Thyroid gland (tissue), 4 donors: ENCODE measurements at regions not wholly inside any gene's neighbourhood (a gene's known extent, or its start where the extent isn't known, plus 50 kb on each side); places are given as distances from the start of the nearest gene placed in this dataset.

Source experiments
- DNase-seq, 2 donors: peaks; one replicate each; pipeline ENCODE4 v3.0.0-alpha.2; 2019
- H3K27ac ChIP-seq, 3 donors: fragments of 200-600 bp; sonication (generic); 1 replicate in 2 of 3; 2 replicates in 1 of 3; pipeline ENCODE4 v1.5.1; 2016 to 2019; ENCODE audit warnings: mild to moderate bottlenecking in 1 of 3, moderate library complexity in 1 of 3
- H3K27me3 ChIP-seq: fragments of 200-600 bp; sonication (generic); one replicate; pipeline ENCODE4 v1.5.1; 2019
- H3K36me3 ChIP-seq, 2 donors: fragments of 200-600 bp; sonication (generic); one replicate each; pipeline ENCODE4 v1.5.1; 2016 to 2019
- H3K4me1 ChIP-seq, 2 donors: fragments of 200-600 bp; sonication (generic); one replicate each; pipeline ENCODE4 v1.5.1; 2017 to 2019
- H3K4me3 ChIP-seq, 3 donors: fragments of 200-600 bp; sonication (generic); replicated peaks in 1 of 3; 1 replicate in 2 of 3; 2 replicates in 1 of 3; pipeline ENCODE4 v1.5.1; 2016; ENCODE audit warnings: mild to moderate bottlenecking in 1 of 3
- H3K9me3 ChIP-seq: fragments of 200-600 bp; sonication (generic); one replicate; pipeline ENCODE4 v1.5.1; 2017
- POLR2A ChIP-seq, 2 donors: fragments of 450-650 bp; IDR thresholded peaks; one replicate each; pipeline ENCODE4 v1.6.1; 2017; ENCODE audit warnings: antibody characterized with exemption in 2 of 2, mild to moderate bottlenecking in 2 of 2, moderate library complexity in 1 of 2
- WGBS, 2 donors: methylation state at CpG; one replicate each; pipeline ENCODE4 v1.1.5; 2017; 5-methylcytosine and 5-hydroxymethylcytosine counted together
- intact Hi-C: fragments of 100-400 bp; cut with DNase I; formaldehyde crosslinking; loops from one replicate; pipeline ENCODE4 v1.15.1; 2023
- TF ChIP-seq, protein P1 (sequence below), 6 experiments: fragments of 200-600 bp in 3 of 6; fragments of 450-650 bp in 3 of 6; sonication (generic) in 3 of 6; IDR thresholded peaks; one replicate each; pipeline ENCODE4 v1.5.1; 2016 to 2019; ENCODE audit warnings: antibody characterized with exemption in 6 of 6, mild to moderate bottlenecking in 2 of 6, inconsistent platforms in 1 of 6, moderate library complexity in 1 of 6

DNA sequence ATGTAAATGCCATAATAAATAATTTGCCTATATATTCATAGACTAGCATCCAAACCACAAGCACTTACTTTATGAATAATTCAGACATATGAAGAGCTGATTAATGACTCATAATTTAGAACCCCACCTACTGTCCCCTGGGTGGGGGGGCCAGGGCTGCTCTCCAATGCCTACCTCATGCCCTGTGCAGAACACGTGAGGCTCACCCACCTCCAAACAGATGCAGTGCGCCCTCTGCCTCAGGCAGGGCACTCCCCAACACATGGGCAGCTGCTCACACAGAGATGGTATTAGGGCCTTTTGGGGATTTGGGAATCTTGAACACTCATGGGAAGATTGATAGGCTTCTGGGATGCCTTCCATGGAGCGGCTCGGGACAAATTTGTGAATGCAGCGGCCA lies 75.1 kb upstream of the INSIG1 start:
- no peak for DNase-seq
- 85 to 90% methylated on average over 5 of the region's 5 CpGs for WGBS, 2 donors
- TF ChIP-seq, protein P1, sequence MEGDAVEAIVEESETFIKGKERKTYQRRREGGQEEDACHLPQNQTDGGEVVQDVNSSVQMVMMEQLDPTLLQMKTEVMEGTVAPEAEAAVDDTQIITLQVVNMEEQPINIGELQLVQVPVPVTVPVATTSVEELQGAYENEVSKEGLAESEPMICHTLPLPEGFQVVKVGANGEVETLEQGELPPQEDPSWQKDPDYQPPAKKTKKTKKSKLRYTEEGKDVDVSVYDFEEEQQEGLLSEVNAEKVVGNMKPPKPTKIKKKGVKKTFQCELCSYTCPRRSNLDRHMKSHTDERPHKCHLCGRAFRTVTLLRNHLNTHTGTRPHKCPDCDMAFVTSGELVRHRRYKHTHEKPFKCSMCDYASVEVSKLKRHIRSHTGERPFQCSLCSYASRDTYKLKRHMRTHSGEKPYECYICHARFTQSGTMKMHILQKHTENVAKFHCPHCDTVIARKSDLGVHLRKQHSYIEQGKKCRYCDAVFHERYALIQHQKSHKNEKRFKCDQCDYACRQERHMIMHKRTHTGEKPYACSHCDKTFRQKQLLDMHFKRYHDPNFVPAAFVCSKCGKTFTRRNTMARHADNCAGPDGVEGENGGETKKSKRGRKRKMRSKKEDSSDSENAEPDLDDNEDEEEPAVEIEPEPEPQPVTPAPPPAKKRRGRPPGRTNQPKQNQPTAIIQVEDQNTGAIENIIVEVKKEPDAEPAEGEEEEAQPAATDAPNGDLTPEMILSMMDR (IDR thresholded peaks at IDR 0.05) = no peak
- no peak for TF ChIP-seq POLR2A (IDR thresholded peaks at IDR 0.05)
- Histone ChIP-seq H3K4me1 (peaks cover 3 to 13% of the 10 kb centered on the region in 2 donors), H3K27me3 (no peaks in the 10 kb centered on the region), H3K4me3 (no peak overlapping the region), H3K36me3 (no peaks in the 10 kb centered on the region), H3K27ac (no peak overlapping the region), H3K9me3 (no peaks in the 10 kb centered on the region)
- intact Hi-C loops = no loop called here

DNA sequence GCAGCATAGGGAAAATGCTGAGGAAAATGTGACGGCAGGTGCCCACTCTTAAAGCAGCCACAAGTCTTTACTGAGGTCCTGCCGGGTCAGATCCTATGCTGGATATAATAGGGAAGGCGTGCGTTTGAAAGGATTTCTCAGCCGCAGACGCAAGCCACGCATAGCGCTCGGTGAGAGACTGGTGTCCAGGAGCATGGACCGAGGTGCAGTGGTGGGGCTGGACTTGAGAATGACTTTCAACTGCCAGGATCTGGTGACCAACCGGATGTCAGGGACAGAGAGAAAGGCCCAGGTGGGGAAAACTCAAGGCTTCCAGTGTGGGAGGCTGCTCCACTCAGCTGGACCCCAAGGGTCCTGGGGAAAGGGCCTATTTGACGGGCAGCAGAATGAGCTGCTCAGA lies 74.7 kb upstream of the INSIG1 start:
- H3K9me3 ChIP-seq = no peaks in the 10 kb centered on the region
- no peak for TF ChIP-seq POLR2A (IDR thresholded peaks at IDR 0.05)
- TF ChIP-seq, protein P1 (IDR thresholded peaks at IDR 0.05) = no peak
- intact Hi-C loops = no loop called here
- H3K27me3 ChIP-seq = no peaks in the 10 kb centered on the region
- no peak overlapping the region for H3K27ac ChIP-seq
- DNase-seq = no peak
- H3K4me3 ChIP-seq = no peak overlapping the region
- H3K36me3 ChIP-seq = no peaks in the 10 kb centered on the region
- H3K4me1 ChIP-seq = peaks cover 3 to 13% of the 10 kb centered on the region in 2 donors
- WGBS, 2 donors = 89 to 93% methylated on average over 12 of the region's 12 CpGs

DNA sequence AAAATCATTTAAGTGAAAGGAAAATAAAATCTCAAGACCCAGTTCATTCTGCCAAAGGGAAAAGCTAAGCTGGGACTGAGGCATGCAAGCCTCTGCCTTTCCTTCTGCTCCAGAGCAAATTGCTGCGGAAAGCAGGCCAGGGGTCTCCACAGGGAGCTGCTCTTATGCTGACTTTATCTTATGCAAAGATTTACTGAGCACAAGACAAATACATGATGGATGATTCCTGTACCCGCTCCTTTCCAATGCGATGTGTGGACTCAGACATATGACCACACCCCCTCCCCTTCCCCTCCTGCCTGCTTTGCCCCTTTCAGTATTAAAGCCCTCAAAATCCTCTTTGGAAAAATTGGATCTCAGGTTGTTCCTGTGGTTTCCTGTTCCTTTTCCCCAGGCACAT lies 74.2 kb upstream of the INSIG1 start:
- no peak for DNase-seq
- H3K27ac ChIP-seq = no peak overlapping the region
- no peaks in the 10 kb centered on the region for H3K36me3 ChIP-seq
- intact Hi-C loops = no loop called here
- H3K4me1 ChIP-seq = peaks cover 3 to 13% of the 10 kb centered on the region in 2 donors
- H3K4me3 ChIP-seq = no peak overlapping the region
- H3K27me3 ChIP-seq = no peaks in the 10 kb centered on the region
- TF ChIP-seq POLR2A (IDR thresholded peaks at IDR 0.05) = no peak
- TF ChIP-seq, protein P1 (IDR thresholded peaks at IDR 0.05) = no peak
- no peaks in the 10 kb centered on the region for H3K9me3 ChIP-seq
- WGBS, 2 donors = 79 to 84% methylated on average over 3 of the region's 3 CpGs

DNA sequence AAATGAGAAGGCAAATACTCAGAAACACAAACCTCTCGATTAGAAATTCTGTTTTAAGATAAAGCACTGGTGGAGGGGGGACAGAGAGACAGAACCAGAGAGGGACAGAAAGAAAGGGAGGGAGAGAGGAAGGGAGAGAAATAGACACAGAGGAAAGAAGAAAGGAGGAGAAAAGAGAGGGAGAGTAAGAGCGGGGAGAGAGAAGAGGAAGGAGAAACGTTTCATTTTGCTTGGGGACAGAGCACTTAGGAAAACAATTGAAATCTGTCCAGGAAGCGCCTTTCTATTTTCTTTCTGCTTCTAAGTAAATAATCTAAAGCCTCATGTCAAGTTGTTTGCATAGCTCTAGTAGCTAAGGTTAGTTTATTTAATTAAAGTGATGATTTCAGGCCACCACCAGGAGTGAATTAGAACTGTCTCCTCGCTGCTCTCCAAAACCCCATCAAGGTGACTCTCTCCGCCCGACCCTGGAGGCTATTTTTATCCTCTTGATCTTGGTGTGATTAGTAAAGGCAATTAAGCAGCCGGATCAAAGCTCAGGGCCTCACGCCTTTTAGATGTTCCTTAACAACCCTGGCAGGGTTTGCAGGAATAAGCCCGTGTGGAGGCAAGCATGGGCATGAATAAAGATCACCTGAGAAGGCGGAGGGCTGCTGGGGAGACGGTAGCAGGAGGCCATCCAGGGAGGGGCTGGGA lies 73.4 kb upstream of the INSIG1 start:
- no peak overlapping the region for H3K4me3 ChIP-seq
- 47 to 59% methylated on average over 12 of the region's 12 CpGs for WGBS, 2 donors
- H3K4me1 ChIP-seq = peaks cover 3 to 13% of the 10 kb centered on the region in 2 donors
- H3K27me3 ChIP-seq = no peaks in the 10 kb centered on the region
- no peaks in the 10 kb centered on the region for H3K36me3 ChIP-seq
- H3K27ac ChIP-seq = no peak overlapping the region
- TF ChIP-seq POLR2A (IDR thresholded peaks at IDR 0.05) = no peak
- TF ChIP-seq, protein P1 (IDR thresholded peaks at IDR 0.05) = no peak
- no peak for DNase-seq
- no peaks in the 10 kb centered on the region for H3K9me3 ChIP-seq
- intact Hi-C loops = no loop called here

DNA sequence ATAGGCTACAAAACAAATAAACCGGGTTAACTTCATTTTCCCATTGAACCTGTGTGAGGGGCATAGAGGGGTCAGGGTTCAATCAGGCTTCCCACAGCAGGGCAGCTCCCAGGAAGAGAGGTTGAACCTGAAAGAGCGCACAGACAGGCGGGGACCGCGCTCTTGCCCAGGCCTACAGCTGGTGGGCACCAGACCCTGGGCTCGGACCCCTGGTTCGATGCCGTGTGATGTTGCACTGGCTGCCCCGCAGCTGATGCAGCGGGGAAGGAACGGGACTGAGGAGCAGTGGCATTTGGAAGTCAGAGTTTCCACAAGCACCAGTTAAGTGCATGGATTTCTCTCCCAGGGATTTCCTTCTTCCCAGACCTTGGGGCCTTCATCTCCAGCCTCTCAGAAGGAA lies 72.6 kb upstream of the INSIG1 start:
- TF ChIP-seq, protein P1 (IDR thresholded peaks at IDR 0.05) = no peak
- TF ChIP-seq POLR2A (IDR thresholded peaks at IDR 0.05) = no peak
- Histone ChIP-seq H3K36me3 (no peaks in the 10 kb centered on the region), H3K4me1 (peaks cover 3 to 13% of the 10 kb centered on the region in 2 donors), H3K27me3 (no peaks in the 10 kb centered on the region), H3K4me3 (no peak overlapping the region), H3K9me3 (no peaks in the 10 kb centered on the region), H3K27ac (no peak overlapping the region)
- DNase-seq = no peak
- intact Hi-C loops = no loop called here
- 85 to 93% methylated on average over 11 of the region's 11 CpGs for WGBS, 2 donors
